GM12878 (cell line): ENCODE measurements at regions not wholly inside any gene's neighbourhood (a gene's known extent, or its start where the extent isn't known, plus 50 kb on each side); places are given as distances from the start of the nearest gene placed in this dataset.

Source experiments
- NFXL1 ChIP-seq: fragments of 450-650 bp; IDR thresholded peaks from 2 replicates; pipeline ENCODE4 v1.6.1; 2017; ENCODE audit warnings: antibody characterized with exemption, mild to moderate bottlenecking, borderline replicate concordance
- TF ChIP-seq, protein P1 (sequence below), 3 experiments: IDR thresholded peaks in 2 of 3; conservative IDR thresholded peaks in 1 of 3; 2 replicates each; pipeline ENCODE4 v1.5.1; 2011; ENCODE audit warnings: low read depth in 3 of 3, low read length in 3 of 3, mild to moderate bottlenecking in 3 of 3, control low read depth in 2 of 3, moderate library complexity in 2 of 3, inconsistent platforms in 1 of 3, mixed read lengths in 1 of 3; ENCODE audit not compliant: control insufficient read depth in 2 of 3, insufficient read depth in 1 of 3; ENCODE audit errors: extremely low read depth in 1 of 3

- TF ChIP-seq NFXL1, result no peak
- TF ChIP-seq, protein P1, sequence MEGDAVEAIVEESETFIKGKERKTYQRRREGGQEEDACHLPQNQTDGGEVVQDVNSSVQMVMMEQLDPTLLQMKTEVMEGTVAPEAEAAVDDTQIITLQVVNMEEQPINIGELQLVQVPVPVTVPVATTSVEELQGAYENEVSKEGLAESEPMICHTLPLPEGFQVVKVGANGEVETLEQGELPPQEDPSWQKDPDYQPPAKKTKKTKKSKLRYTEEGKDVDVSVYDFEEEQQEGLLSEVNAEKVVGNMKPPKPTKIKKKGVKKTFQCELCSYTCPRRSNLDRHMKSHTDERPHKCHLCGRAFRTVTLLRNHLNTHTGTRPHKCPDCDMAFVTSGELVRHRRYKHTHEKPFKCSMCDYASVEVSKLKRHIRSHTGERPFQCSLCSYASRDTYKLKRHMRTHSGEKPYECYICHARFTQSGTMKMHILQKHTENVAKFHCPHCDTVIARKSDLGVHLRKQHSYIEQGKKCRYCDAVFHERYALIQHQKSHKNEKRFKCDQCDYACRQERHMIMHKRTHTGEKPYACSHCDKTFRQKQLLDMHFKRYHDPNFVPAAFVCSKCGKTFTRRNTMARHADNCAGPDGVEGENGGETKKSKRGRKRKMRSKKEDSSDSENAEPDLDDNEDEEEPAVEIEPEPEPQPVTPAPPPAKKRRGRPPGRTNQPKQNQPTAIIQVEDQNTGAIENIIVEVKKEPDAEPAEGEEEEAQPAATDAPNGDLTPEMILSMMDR (IDR thresholded peaks at IDR 0.05 in 2 of 3, conservative IDR thresholded peaks at IDR 0.05 in 1 of 3; ENCODE audit: control insufficient read depth in 2 of 3, extremely low read depth in 1 of 3, insufficient read depth in 1 of 3, low read depth in 3 of 3, low read length in 3 of 3), result no peak
Observed at GRCh38 chr2:10234013-10234306, 68.7 kb upstream of the HPCAL1 start.
